CD14-positive monocyte (primary cell): ENCODE measurements at regions not wholly inside any gene's neighbourhood (a gene's known extent, or its start where the extent isn't known, plus 50 kb on each side); places are given as distances from the start of the nearest gene placed in this dataset.

ENCODE experiments used
- DNase-seq, 3 donors: peaks; one replicate each; pipeline ENCODE4 v3.0.0-alpha.2; 2011 to 2022
- H2AFZ ChIP-seq: 2 replicates; pipeline ENCODE4 v1.6.0; 2012; ENCODE audit warnings: mild to moderate bottlenecking, low read depth, low read length, inconsistent platforms; ENCODE audit not compliant: insufficient read depth, poor library complexity, severe bottlenecking
- H3K27ac ChIP-seq, 2 donors: 1 replicate in 1 of 2; 2 replicates in 1 of 2; pipeline ENCODE4 v1.5.1; 2012 to 2013; ENCODE audit warnings: low read length in 2 of 2, control low read depth in 1 of 2, inconsistent platforms in 1 of 2, low read depth in 1 of 2, mild to moderate bottlenecking in 1 of 2
- H3K27me3 ChIP-seq, 2 donors: one replicate each; pipeline versions ENCODE4 v1.6.0 to v1.6.1; 2011 to 2013; ENCODE audit warnings: low read length in 2 of 2; ENCODE audit not compliant: control insufficient read depth in 2 of 2, insufficient read depth in 2 of 2
- H3K36me3 ChIP-seq, 2 donors: replicated peaks in 1 of 2; 1 replicate in 1 of 2; 2 replicates in 1 of 2; pipeline versions ENCODE4 v1.5.1 to v1.6.1; 2012 to 2013; ENCODE audit warnings: low read length in 2 of 2, control low read depth in 1 of 2, inconsistent platforms in 1 of 2, mild to moderate bottlenecking in 1 of 2; ENCODE audit not compliant: insufficient read depth in 2 of 2, control insufficient read depth in 1 of 2
- H3K4me1 ChIP-seq, 2 donors: 1 replicate in 1 of 2; 2 replicates in 1 of 2; pipeline versions ENCODE4 v1.5.1 to v1.6.1; 2012 to 2013; ENCODE audit warnings: low read length in 2 of 2, control low read depth in 1 of 2, inconsistent platforms in 1 of 2, mild to moderate bottlenecking in 1 of 2, moderate library complexity in 1 of 2; ENCODE audit not compliant: insufficient read depth in 2 of 2, control insufficient read depth in 1 of 2
- H3K4me2 ChIP-seq: replicated peaks from 2 replicates; pipeline ENCODE3; 2012; ENCODE audit warnings: low read length, moderate library complexity, mild to moderate bottlenecking; ENCODE audit not compliant: poor library complexity, severe bottlenecking; ENCODE audit errors: extremely low read depth
- H3K4me3 ChIP-seq, 3 experiments: fragments of 200-600 bp in 1 of 3; sonication (generic) in 1 of 3; replicated peaks in 1 of 3; 1 replicate in 2 of 3; 2 replicates in 1 of 3; pipeline ENCODE4 v1.5.1; 2011 to 2013; ENCODE audit warnings: low read length in 3 of 3, mild to moderate bottlenecking in 3 of 3, control low read depth in 2 of 3, low read depth in 2 of 3, inconsistent platforms in 1 of 3, moderate library complexity in 1 of 3
- H3K79me2 ChIP-seq: 2 replicates; pipeline ENCODE4 v1.6.0; 2012; ENCODE audit warnings: mild to moderate bottlenecking, control low read depth, inconsistent platforms, low read length, moderate library complexity; ENCODE audit not compliant: insufficient read depth
- H3K9ac ChIP-seq: 2 replicates; pipeline ENCODE4 v1.6.0; 2017; ENCODE audit warnings: low read length, mild to moderate bottlenecking; ENCODE audit not compliant: insufficient read depth, poor library complexity, severe bottlenecking
- H3K9me3 ChIP-seq, 2 donors: replicated peaks in 1 of 2; 1 replicate in 1 of 2; 2 replicates in 1 of 2; pipeline versions ENCODE4 v1.5.1 to v1.6.1; 2012 to 2013; ENCODE audit warnings: low read length in 2 of 2, control low read depth in 1 of 2; ENCODE audit not compliant: control insufficient read depth in 1 of 2, insufficient read depth in 1 of 2
- H4K20me1 ChIP-seq: 2 replicates; pipeline ENCODE4 v1.6.0; 2012; ENCODE audit warnings: mild to moderate bottlenecking, low read length, control low read depth, moderate library complexity; ENCODE audit not compliant: insufficient read depth
- H3K27ac Mint-ChIP-seq, 7 donors: one replicate each; pipeline ENCODE4 v1.8.0; 2020; ENCODE audit warnings: mild to moderate bottlenecking in 7 of 7, mixed read lengths in 7 of 7, moderate library complexity in 6 of 7, inconsistent platforms in 2 of 7
- H3K27me3 Mint-ChIP-seq, 3 donors: one replicate each; pipeline ENCODE4 v1.8.0; 2021 to 2022; ENCODE audit warnings: low read depth in 3 of 3, mild to moderate bottlenecking in 3 of 3, mixed read lengths in 3 of 3, moderate library complexity in 3 of 3, inconsistent platforms in 1 of 3
- H3K36me3 Mint-ChIP-seq, 2 donors: one replicate each; pipeline ENCODE4 v1.8.0; 2020; ENCODE audit warnings: mixed read lengths in 2 of 2, inconsistent platforms in 1 of 2, mild to moderate bottlenecking in 1 of 2
- H3K4me1 Mint-ChIP-seq: one replicate; pipeline ENCODE4 v1.8.0; 2020; ENCODE audit warnings: mild to moderate bottlenecking, mixed read lengths
- H3K4me3 Mint-ChIP-seq, 2 donors: one replicate each; pipeline ENCODE4 v1.8.0; 2020; ENCODE audit warnings: mild to moderate bottlenecking in 2 of 2, mixed read lengths in 2 of 2, moderate library complexity in 1 of 2
- H3K9me3 Mint-ChIP-seq, 7 donors: one replicate each; pipeline ENCODE4 v1.8.0; 2020 to 2022; ENCODE audit warnings: mixed read lengths in 7 of 7, mild to moderate bottlenecking in 6 of 7, moderate library complexity in 6 of 7, inconsistent platforms in 2 of 7
- WGBS: methylation state at CpG from one replicate; pipeline ENCODE4 v1.1.5; 2013; ENCODE audit warnings: missing lambda C conversion rate; ENCODE audit not compliant: insufficient coverage; 5-methylcytosine and 5-hydroxymethylcytosine counted together
- intact Hi-C, 2 donors: fragments of 100-400 bp; cut with micrococcal nuclease; formaldehyde crosslinking; loops; one replicate each; pipeline versions ENCODE4 v1.15.0 to v1.15.1; 2023
- TF ChIP-seq, protein P1 (sequence below): fragments of 200-600 bp; IDR thresholded peaks from one replicate; pipeline ENCODE4 v1.8.0; 2022; ENCODE audit warnings: antibody characterized with exemption, mild to moderate bottlenecking

- Histone ChIP-seq H3K4me1 (peaks cover 24 to 27% of the 10 kb centered on the region in 2 donors), H3K27ac (no peak overlapping the region), H3K27me3 (no peaks in the 10 kb centered on the region), H3K4me3 (no peak overlapping the region), H3K9ac (no peak overlapping the region), H4K20me1 (no peaks in the 10 kb centered on the region), H2AFZ (no peak overlapping the region), H3K36me3 (no peaks in the 10 kb centered on the region), H3K4me2 (no peak overlapping the region), H3K9me3 (no peaks in the 10 kb centered on the region), H3K79me2 (no peaks in the 10 kb centered on the region)
- no peak for DNase-seq
- H3K9me3 Mint-ChIP-seq, result no peaks in the 10 kb centered on the region
- no peaks in the 10 kb centered on the region for H3K36me3 Mint-ChIP-seq
- H3K4me1 Mint-ChIP-seq, result peaks cover 27% of the 10 kb centered on the region
- H3K27me3 Mint-ChIP-seq, result peaks cover 0 to 3% (median 2%) of the 10 kb centered on the region in 3 donors
- no peak overlapping the region for H3K27ac Mint-ChIP-seq
- no peak overlapping the region for H3K4me3 Mint-ChIP-seq
- WGBS, result 100% methylated on average over 2 of the region's 4 CpGs
- TF ChIP-seq, protein P1, sequence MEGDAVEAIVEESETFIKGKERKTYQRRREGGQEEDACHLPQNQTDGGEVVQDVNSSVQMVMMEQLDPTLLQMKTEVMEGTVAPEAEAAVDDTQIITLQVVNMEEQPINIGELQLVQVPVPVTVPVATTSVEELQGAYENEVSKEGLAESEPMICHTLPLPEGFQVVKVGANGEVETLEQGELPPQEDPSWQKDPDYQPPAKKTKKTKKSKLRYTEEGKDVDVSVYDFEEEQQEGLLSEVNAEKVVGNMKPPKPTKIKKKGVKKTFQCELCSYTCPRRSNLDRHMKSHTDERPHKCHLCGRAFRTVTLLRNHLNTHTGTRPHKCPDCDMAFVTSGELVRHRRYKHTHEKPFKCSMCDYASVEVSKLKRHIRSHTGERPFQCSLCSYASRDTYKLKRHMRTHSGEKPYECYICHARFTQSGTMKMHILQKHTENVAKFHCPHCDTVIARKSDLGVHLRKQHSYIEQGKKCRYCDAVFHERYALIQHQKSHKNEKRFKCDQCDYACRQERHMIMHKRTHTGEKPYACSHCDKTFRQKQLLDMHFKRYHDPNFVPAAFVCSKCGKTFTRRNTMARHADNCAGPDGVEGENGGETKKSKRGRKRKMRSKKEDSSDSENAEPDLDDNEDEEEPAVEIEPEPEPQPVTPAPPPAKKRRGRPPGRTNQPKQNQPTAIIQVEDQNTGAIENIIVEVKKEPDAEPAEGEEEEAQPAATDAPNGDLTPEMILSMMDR, result no peak
- intact Hi-C loops, result loop anchor here in 1 of 2 donors (10.0 kb wide), 1 partner anchor 73 kb away; no protein-coding TSS in a partner anchor
Measured at GRCh38 chr11:95291946-95292345, 60.9 kb upstream of the SESN3 start.

GRCh38 chr11:95289378-95290101 is 58.5 kb upstream of the SESN3 start:
- peaks cover 4% of the 10 kb centered on the region in 2 donors for H3K4me1 ChIP-seq
- peaks cover 0 to 2% (median 0%) of the 10 kb centered on the region in 7 donors for H3K9me3 Mint-ChIP-seq
- no peak overlapping the region for H2AFZ ChIP-seq
- no peaks in the 10 kb centered on the region for H3K36me3 Mint-ChIP-seq
- TF ChIP-seq, protein P1, result no peak
- no peaks in the 10 kb centered on the region for H3K27me3 ChIP-seq
- H3K4me3 ChIP-seq, result no peak overlapping the region
- no peak overlapping the region for H3K4me3 Mint-ChIP-seq
- intact Hi-C loops, result loop anchor here in 1 of 2 donors (10.0 kb wide), 2 partner anchors 55 to 75 kb away; partner anchors contain the start of gene SESN3
- no peak overlapping the region for H3K9ac ChIP-seq
- H3K27me3 Mint-ChIP-seq, result peaks cover 0 to 2% (median 1%) of the 10 kb centered on the region in 3 donors
- H3K36me3 ChIP-seq, result no peaks in the 10 kb centered on the region
- no peaks in the 10 kb centered on the region for H4K20me1 ChIP-seq
- H3K4me1 Mint-ChIP-seq, result peaks cover 5% of the 10 kb centered on the region
- H3K9me3 ChIP-seq, result no peaks in the 10 kb centered on the region
- H3K79me2 ChIP-seq, result no peaks in the 10 kb centered on the region
- H3K27ac Mint-ChIP-seq, result no peak overlapping the region
- WGBS, result 100% methylated on average over 1 of the region's 2 CpGs
- no peak overlapping the region for H3K27ac ChIP-seq
- no peak overlapping the region for H3K4me2 ChIP-seq
- no peak for DNase-seq
